NAMALWA (cell line): ENCODE measurements at regions not wholly inside any gene's neighbourhood (a gene's known extent, or its start where the extent isn't known, plus 50 kb on each side); places are given as distances from the start of the nearest gene placed in this dataset.
A peak's percentile ranks its signal among the peaks of the same experiment; 100 is the strongest.

Source experiments
- DNase-seq: peaks from one replicate; pipeline ENCODE4 v3.0.0-alpha.2; 2015; ENCODE audit warnings: low spot score

DNA sequence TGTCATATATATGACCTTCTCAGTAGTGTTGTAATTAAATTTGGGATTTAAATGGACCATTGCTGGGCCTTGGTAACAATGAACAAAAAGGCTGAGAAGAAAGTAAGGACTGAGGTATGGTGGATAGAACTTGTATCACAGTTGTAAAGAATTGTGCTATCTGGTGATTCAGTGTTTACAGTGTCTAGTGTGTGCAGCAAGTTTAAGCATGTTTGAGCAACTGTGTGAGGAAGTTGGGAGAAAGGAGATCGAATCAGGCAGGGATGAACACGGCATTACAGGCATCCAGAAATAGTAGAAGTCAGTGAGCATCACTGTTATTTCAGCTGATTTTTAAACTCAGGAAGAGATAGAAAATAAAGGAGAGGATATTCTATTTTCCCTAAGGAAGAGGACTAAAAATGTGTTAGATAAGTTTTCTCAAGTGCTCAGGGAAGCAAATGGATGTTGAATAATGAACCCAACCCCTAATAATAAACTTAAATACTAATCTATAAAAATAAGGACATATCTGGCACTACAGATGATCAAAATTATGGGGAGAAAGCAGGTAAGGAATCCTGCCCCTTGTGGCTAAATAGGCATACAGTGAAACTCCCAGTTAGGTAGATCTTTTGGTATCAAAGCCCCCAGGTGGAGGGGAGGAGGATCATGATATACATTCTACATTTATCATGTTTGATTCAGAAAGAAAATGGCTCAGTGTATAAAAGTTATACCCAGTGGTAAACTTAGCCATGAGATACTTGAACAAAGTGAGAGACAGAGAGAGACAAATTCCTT lies 361.0 kb upstream of the ANO3 start:
- DNase-seq = peak; percentile 44

DNA sequence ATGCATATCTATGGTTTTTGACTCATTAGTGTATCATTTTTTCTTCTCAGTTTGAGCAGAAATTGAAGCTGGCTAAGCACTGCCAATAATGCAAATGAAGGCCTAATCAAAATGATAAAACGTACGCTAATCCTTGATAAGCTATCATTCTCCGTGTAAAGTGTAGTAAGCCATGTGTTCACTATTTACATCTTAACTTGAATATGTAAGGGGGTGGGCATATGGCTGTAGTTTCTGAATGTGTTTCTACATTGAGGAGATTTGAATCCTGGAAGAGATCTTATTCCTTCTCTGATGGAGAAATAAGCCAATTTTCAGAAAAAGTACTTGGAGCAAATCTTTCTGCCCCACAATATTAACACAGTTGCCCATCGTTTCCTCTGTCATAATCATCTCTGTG lies 351.8 kb upstream of the ANO3 start:
- no peak for DNase-seq

DNA sequence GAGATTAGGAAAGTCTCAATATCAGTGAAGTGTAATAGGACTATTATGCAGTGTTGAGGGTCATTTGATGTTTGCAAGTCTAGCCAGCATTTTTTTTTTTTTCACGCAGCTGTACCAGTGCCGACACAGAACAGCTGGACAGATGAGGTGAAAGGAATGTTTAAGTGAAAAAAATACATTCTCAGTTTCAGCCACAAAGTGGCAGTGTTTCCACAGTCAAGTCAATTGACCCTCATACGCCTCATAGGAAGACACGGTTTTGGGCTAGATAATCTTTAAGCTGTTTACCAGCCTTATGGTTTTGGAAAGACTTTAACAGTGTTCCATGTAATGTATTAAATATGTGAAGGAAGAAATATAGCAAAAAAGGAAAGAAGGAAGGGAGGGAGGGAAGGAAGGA lies 349.9 kb upstream of the ANO3 start:
- peak; percentile 82 for DNase-seq

DNA sequence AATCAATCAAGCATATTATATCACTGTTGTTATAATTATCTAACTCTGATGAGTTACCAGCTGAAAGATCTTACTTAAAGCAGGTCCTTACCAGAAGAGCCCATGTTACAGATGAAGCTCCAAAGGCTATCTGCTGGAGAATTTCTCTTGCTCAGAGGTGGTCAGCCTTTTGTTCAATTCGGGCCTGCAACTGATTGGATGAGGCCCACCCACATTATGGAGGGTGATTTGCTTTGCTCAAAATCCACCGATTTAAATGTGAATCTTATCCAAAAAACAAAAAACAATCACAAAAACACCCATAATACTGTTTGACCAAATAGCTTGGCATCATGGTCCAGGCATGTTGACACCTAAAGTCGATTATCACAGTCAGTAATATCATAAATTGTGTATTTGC lies 348.6 kb upstream of the ANO3 start:
- DNase-seq = no peak

DNA sequence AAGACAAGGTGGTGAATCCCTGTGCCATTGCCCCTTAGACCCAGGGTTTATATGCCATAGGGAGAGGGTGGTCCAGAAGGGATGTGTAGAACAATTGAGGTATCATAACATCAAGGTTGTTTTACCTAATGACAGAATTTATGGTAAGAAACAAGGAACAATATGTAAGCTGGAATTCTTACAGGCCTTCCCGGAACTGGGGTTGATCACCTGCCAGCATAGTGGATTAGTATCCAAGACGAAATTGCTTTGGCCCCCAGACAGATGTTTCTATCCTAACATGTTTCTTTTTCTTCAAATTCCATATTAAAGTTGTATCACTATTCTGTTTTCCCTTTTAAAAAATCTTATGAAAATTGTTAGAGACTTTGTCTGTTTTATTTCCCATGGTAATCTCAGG lies 343.8 kb upstream of the ANO3 start:
- no peak for DNase-seq

DNA sequence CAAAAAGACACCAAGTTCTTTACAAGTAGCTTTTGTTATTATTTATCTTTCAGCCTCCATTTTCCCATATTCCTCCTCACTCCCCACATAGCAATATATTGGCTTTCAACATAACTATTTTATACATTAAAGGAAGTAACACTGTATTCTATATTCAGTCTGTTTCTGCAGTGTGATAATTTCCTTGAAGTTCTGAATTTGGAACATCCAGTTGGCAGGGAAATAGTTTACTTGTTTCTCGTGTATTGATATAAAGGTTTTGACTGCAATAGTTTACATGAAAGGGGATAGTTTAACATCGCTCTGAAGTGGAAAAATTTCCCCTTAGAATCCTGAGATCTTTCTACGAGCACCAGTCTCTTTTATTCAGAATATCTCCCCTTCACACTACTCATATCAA lies 341.5 kb upstream of the ANO3 start:
- DNase-seq = no peak

DNA sequence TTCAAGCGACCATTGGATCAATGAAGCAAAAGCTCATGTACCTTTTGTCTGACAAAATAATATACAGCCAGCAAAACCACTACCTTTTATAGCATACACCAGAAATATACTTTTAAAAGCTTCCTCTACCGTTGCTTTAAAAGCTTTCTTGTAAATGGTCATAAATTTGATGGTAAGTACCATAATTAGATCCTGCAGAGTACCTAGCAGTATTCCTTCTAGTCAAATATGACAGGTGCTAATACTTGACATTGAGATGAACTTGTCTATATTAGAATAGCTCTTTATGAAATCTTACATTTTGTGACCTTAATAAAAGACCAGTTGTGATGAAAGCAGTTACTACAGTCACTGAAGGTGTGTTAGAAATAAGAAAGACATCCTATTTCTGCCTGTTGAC lies 340.5 kb upstream of the ANO3 start:
- DNase-seq = no peak

DNA sequence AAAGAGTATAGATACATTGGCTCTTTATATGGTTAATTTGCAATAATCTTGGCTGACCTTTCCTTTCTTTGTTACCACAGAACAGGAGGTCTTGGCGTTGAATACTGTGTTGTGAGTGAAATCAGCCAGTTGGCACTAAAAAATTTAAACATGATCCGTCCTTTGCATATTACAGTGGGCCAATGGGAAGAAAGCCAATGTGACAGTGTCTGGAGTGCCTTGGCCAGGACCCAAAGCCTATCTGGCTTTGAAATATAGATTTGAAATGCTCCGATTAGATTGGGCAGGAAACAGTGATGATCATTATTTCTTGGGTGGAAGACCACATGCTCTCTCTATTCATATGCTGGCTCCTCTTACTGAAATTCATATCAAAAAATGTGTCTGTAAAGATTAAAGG lies 339.6 kb upstream of the ANO3 start:
- DNase-seq = no peak

DNA sequence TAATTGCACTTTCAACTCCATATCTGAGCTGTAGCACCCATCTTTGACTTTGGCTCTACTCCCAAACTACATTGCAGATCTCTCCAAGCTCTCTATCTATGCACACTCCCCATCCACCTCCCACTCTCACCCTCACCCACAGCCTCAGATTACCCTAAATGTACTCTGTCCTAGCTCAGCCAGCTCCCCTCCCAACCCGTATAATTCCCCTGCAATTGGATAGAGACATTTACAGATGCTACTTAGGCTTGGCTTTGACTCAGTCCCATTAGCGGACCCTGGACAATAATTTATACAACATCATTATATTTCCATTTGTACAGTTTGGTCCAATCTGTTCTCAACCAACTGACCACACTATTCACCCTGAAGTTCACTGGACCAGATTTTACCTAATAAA lies 338.9 kb upstream of the ANO3 start:
- no peak for DNase-seq

DNA sequence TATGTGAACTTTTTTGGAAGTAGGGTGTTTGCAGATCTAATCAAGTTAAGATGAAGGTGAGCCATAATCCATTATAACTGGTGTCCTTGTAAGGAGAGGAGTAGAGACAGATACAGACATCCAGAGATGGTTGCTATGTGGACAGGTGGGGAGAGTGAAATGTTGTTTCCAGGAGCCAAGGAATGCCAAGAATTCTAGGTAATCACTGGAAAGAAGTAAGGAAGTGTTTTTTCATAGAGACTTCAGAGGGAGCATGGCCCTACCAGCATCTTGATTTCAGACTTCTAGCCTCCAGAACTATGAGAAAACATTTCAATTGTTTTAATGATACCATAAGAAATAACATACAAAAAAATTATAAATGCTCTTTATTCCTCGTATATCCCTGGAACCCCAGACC lies 320.5 kb upstream of the ANO3 start:
- DNase-seq = no peak

DNA sequence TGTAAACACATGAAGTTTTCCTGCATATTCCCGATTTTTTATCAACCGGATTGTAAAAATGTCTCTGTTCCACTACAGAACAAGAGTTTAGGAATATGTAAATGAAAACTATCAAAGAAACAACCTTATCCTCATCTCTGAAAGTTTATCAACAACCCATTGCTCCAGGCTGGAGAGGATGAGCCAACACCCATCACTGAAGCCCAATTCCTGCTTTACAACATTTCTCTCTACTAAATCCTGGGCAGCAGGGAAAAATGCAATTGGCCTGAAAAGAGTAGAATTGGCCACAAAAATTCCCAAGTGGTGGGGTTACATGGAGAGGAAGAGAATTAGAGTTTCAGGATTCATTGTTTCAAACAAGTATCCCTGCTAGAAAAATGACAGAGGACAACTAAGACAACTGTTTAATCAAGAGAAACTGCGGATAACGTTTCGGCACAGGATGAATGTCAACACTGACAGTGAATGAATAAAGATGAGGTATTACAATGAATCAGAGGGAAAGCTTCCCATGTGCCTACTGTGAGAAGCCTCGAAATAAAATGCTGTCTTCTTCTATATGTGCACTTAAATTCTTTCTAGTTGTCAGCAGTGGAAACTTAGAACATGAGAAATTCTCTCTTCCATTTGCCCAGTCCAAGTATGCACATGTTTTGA lies 317.3 kb upstream of the ANO3 start:
- no peak for DNase-seq

DNA sequence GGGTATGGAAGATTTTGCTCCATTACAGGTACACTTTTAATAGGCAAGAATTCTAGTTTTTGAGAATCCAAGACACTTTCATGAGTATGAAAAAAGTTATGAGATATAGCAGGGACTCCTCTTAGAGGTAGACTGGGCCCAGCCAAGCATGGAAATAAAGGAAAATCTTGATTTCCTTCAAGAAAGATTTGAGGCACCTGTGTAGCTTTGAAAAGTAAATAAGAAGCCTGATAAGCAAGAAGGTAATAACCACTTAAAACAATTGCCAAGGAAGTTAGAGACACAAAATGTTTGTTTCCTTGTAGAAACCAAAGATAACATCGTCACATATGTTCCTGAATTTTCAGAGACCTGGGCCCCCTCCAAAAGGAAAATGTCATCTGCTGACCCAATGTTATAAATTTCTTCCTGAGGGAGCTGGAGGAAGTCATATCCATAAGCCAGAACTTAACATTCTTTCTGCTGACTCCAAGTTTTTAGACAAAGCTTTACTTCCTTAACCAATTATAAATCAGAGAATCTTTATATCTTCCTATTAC lies 314.5 kb upstream of the ANO3 start:
- DNase-seq = no peak

DNA sequence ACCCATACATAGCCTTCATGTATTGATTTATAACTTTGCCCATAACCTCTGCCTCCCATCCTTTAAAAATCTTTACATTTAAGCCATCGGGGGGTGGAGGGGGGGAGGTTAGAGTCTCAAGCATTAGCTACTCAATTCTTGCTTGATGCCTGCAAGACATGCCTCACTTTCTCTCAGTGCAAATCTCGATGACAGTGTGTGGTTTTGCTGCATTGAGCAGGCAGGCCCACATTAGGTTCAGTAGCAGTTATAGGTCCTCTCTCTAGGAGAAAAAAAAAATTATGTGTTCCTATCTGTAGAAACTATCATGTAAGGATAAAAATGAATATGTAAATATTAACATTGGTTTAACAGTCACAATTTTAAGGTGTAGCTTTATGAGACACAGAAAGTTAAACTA lies 314.0 kb upstream of the ANO3 start:
- no peak for DNase-seq

DNA sequence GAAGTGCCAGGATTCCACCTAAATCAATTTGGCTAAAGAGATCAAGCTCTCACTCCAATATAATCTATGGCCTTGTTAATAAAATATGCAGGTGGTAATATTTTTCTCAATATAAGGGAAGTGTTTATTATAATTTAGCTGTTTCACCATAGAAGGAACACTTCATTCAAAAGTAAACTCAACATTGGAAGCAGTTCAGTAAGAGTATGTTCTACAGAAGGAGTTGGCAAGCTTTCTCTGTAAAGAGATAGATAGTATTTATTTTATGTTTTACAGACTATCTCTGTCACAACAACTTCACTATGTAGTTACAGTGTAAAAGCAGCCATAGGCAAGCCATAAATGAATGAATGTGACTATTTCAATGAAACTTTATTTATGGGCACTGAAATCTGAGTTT lies 313.6 kb upstream of the ANO3 start:
- DNase-seq = no peak

DNA sequence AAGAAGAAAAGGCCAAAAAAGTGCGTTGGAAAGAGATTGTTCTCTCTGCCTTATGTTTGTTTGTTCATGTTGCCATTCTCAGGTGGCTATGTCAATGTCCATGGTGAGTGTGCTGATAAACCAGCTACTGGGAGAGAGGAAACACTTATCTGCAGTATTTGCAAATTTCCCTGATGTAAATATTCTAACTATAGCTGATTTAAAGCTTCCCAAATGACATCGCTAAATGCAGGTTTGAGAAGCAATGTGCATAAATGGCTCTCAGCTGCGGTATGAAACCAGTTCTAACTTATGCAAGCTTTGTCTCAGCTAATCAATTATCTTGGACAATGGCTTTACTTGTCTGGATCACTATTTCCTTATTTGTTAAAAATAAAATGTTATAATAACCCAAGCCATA lies 312.5 kb upstream of the ANO3 start:
- no peak for DNase-seq

DNA sequence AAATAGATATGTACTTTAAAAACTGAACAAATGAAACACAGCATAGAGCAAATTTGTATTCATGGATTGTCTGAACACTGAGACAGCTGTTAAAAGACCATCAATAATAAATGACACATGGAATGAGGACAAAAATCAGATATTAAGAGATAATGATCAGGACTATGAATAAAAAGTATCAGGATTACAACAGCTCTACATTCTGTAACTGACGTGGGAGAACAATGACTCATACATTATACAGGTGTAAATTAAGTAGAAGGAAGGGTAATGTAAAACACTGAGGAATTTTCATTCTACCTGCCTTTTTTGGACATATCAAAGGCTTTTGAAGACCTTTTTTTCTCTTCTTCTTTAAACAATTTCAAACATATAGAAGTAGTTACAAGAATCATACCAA lies 310.9 kb upstream of the ANO3 start:
- DNase-seq = no peak

DNA sequence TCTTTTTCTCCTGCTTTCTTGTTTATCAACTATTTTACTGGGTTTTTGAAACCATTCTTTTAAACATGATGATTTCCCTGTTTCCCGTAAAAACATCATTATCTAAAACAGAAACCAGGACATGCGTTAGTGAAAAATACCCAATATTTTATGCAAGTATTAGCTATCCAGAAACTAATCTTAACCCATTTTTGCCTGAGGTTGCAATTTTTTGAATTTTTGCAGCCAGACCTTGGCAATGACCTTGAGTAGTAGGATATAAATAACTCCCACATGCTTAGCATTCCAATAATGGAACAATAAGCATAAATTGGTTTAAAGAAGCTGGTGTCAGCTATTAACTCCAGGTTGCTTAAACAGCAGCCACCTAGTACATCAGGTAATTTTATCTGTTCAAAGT lies 308.9 kb upstream of the ANO3 start:
- no peak for DNase-seq

DNA sequence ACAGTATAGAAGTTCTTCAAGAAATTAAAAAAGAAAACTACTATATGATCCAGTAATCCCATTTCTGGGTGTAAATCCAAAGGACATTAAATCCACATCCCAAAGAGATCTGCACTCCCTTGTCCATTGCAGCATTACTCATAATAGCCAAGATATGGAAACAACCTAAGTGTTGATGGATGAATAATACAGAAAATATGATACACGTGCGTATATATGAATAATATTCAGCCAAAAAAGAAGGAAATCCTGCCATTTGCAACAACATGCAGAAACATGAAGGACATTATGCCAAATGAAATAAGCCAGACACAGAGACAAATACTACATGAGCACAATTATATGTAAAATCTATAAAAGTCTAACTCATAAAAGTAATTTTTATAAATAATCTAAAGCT lies 306.3 kb upstream of the ANO3 start:
- no peak for DNase-seq

DNA sequence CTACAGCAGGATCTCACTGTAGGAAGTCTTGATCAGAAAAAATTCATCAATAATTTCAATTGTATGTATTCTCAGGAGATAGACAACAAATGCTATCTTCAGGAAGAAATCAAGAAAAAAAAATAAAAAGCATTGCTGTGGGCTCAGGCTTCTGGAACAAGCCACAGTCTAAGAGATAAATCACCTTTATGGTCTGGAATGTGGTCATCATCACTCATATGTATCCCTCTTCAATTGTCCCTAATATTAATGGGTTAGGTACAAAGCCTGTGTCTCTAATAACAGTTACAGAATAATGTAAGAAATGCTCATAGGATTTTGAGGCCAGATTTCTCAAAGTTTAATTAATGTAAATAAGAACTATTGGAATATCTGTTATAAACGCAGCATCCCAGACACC lies 305.9 kb upstream of the ANO3 start:
- DNase-seq = no peak

DNA sequence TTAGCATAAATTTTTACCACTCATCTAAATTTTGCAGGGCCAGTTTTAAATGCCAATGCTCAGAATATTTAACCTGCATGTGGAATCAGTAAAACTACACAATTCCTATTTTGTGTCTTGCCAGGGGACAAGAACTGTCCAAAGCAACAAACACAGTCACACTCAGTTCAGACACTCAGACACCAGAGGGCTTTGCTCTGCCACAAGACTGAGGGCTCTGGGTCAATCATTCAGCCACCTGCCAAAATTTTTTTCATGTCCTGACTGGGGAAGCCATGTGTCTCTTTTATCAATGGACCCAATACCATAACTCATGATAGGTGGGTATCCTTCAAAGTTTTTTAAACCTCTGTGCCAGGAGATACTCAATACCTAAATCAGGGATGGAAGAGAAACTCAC lies 304.0 kb upstream of the ANO3 start:
- no peak for DNase-seq

DNA sequence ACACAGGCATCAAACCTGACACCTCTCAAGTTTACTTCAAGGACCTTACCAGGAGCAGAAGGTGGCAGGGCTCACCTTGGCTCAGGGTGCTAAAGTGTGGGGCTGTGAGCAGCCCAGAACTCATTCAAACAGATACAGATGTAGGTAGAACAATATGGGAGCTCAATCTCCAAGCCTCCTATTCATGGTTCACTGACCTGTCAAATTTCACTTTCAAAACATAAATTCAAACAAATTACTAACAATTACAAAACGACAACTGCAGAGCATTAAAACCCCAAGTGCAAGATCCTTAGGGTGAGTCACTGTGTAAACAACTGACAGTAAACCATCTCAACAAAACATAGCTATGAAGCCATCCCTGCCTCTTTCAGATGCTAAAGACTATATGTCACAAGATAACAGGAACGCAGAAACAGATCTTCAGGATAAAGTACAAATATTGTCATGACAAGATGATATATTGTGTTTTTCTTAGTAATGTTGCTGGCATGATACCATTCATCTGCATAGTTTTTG lies 303.5 kb upstream of the ANO3 start:
- no peak for DNase-seq

DNA sequence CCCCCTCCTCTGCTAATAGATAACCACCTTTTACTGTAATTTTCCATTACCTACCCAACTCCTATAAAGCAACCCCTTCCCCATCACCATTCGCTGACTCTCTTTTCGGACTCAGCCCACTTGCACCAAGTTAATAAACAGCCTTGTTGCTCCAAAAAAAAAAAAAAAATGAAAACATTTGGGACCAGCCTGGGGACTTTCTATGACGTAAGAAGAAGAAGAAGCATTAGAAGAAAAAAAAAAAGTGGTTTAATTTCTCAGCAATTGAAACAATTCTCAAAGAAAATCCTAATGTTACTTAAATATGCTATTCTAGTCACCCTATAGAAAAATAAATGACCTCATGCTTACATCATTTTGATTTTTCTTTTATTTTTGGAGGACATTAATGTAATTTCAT lies 301.5 kb upstream of the ANO3 start:
- DNase-seq = no peak

DNA sequence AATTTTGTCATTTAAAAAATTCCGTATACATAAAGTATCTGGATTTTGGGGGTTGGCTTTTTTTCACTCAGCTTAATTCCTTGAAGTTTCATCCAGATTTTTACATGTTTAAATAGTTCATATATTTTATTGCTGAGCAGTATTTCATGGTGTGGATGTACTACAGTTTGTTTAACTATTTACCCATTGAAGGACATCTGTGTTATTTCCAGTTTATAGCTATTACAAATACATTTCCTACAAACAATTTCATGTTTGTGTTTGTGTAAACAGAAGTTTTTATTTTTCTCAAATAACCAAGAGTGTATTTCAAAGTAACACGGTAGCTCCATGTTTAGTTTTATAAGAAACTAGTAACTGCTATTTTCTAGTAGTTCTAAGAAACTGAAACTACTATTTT lies 299.7 kb upstream of the ANO3 start:
- no peak for DNase-seq

DNA sequence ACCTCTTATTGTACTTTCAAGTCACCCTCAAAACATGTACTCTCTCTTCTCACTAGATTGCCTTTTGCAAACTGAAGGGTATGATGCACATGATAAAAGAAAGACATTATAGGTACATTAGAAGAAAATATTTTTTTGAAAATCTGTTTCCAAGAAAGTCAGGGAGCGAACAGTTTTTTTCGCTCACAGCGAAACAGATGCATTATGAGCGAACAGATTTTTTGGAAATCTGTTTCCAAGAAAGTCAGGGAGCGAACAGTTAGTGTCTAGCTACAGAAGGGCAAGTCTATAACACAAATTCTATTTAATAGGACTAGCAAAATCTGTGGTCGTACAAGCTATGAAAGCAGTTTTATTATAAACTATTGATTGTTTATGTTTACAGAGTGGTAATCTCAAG lies 296.2 kb upstream of the ANO3 start:
- no peak for DNase-seq
